K562 (cell line): ENCODE measurements at regions not wholly inside any gene's neighbourhood (a gene's known extent, or its start where the extent isn't known, plus 50 kb on each side); places are given as distances from the start of the nearest gene placed in this dataset.

Experiments
- ATAC-seq: fragments of 200-7000 bp; cut with Tn5 transposase; 3 replicates; pipeline ENCODE4 v1.9.1; 2020; ENCODE audit warnings: moderate library complexity
- BruUV-seq: library from RNA; stranded (reverse); fragments of 400-500 nt; replicated peaks from 2 replicates; lab custom pipeline; 2021; lab: Mats Ljungman, UMichigan
- CTCF ChIA-PET: fragments of 300-600 bp; formaldehyde crosslinking; extraction: SDS; loops from one replicate; lab custom pipeline; 2021; ENCODE audit warnings: low intra/inter-chr PET ratio; lab: Yijun Ruan, JAX
- POLR2A ChIA-PET: fragments of 300-600, 350-650 bp; sonication (Branson Sonifier 250); formaldehyde crosslinking; extraction: SDS; loops from one replicate; lab custom pipeline; 2021; ENCODE audit warnings: antibody characterized with exemption, inconsistent platforms; lab: Yijun Ruan, JAX
- DNase-seq, 4 experiments: peaks; one replicate each; pipeline versions ENCODE4 v3.0.0 to v3.0.0-alpha.2; 2011 to 2018; ENCODE audit warnings: low spot score in 3 of 4, mixed read lengths in 3 of 4; ENCODE audit errors: extremely low read depth in 1 of 4
- FAIRE-seq: peaks from 2 replicates; lab custom pipeline; 2011; peaks lifted over from hg19 to GRCh38; lab: Jason Lieb, UNC
- H2AFZ ChIP-seq: 2 replicates; pipeline ENCODE4 v1.6.0; 2011; ENCODE audit warnings: low read depth, low read length, control low read depth, inconsistent platforms
- H3K27ac ChIP-seq: fragments of 200-600 bp; 3 replicates; pipeline ENCODE4 v1.8.0; 2011; ENCODE audit warnings: low read depth, mild to moderate bottlenecking, control low read depth, inconsistent platforms, low read length, moderate library complexity, mixed read lengths; ENCODE audit errors: extremely low read depth
- H3K27me3 ChIP-seq, 2 experiments: fragments of 300-600 bp in 1 of 2; 2 replicates in 1 of 2; 3 replicates in 1 of 2; pipeline versions ENCODE4 v1.6.0 to v1.8.0; 2011; ENCODE audit warnings: inconsistent platforms in 2 of 2, low read length in 2 of 2, mild to moderate bottlenecking in 1 of 2, mixed read lengths in 1 of 2, moderate library complexity in 1 of 2; ENCODE audit not compliant: control insufficient read depth in 2 of 2, insufficient read depth in 2 of 2
- H3K36me3 ChIP-seq: fragments of 300-600 bp; 3 replicates; pipeline ENCODE4 v1.8.0; 2011; ENCODE audit warnings: mild to moderate bottlenecking, low read length, inconsistent platforms; ENCODE audit not compliant: control insufficient read depth, insufficient read depth
- H3K4me1 ChIP-seq, 2 experiments: fragments of 200-600 bp in 1 of 2; replicated peaks in 1 of 2; 2 replicates in 1 of 2; 3 replicates in 1 of 2; pipeline versions ENCODE4 v1.5.1 to v1.8.0; 2011; ENCODE audit warnings: inconsistent platforms in 2 of 2, low read length in 2 of 2, mild to moderate bottlenecking in 1 of 2, mixed read lengths in 1 of 2, moderate library complexity in 1 of 2; ENCODE audit not compliant: control insufficient read depth in 2 of 2, insufficient read depth in 2 of 2
- H3K4me2 ChIP-seq: 2 replicates; pipeline ENCODE4 v1.6.1; 2011; ENCODE audit warnings: low read length, control low read depth, inconsistent platforms, mixed read lengths; ENCODE audit not compliant: insufficient read depth
- H3K4me3 ChIP-seq: fragments of 200-600 bp; sonication (generic), shearing (Covaris generic); 2 replicates; pipeline ENCODE4 v1.5.1; 2016; ENCODE audit warnings: control low read depth, inconsistent platforms
- H3K79me2 ChIP-seq: fragments of 200-600 bp; 3 replicates; pipeline ENCODE4 v1.8.0; 2011; ENCODE audit warnings: low read length, inconsistent platforms; ENCODE audit not compliant: control insufficient read depth, insufficient read depth
- H3K9ac ChIP-seq, 2 experiments: 2 replicates each; pipeline versions ENCODE4 v1.6.0 to v1.6.1; 2011; ENCODE audit warnings: low read depth in 2 of 2, low read length in 2 of 2, control low read depth in 1 of 2, inconsistent platforms in 1 of 2, mild to moderate bottlenecking in 1 of 2, mixed read lengths in 1 of 2; ENCODE audit not compliant: insufficient read depth in 1 of 2
- H3K9me1 ChIP-seq: one replicate; pipeline ENCODE4 v1.6.0; 2011; ENCODE audit warnings: inconsistent platforms, mild to moderate bottlenecking, low read length, moderate library complexity; ENCODE audit not compliant: control insufficient read depth, insufficient read depth
- H3K9me3 ChIP-seq: replicated peaks from 2 replicates; pipeline ENCODE4 v1.5.1; 2011; ENCODE audit warnings: low read depth, low read length, inconsistent platforms; ENCODE audit not compliant: control insufficient read depth, insufficient read depth
- H4K20me1 ChIP-seq: replicated peaks from 2 replicates; pipeline ENCODE4 v1.6.1; 2011; ENCODE audit warnings: low read length, inconsistent platforms, mixed read lengths; ENCODE audit not compliant: control insufficient read depth, insufficient read depth
- BRD9 ChIP-seq: fragments of 450-650 bp; IDR thresholded peaks from 2 replicates; pipeline ENCODE4 v1.6.1; 2018; ENCODE audit warnings: low read depth; ENCODE audit not compliant: partially characterized antibody
- C11orf30 ChIP-seq: fragments of 450-650 bp; IDR thresholded peaks from 2 replicates; pipeline ENCODE4 v1.6.1; 2016; ENCODE audit warnings: low read depth, mild to moderate bottlenecking
- CCAR2 ChIP-seq: fragments of 200-400 bp; formaldehyde crosslinking; IDR thresholded peaks from 2 replicates; pipeline ENCODE4 v1.6.1; 2017; ENCODE audit warnings: mild to moderate bottlenecking, low read depth, low read length
- FOXA3 ChIP-seq, 2 experiments: fragments of 450-650 bp in 1 of 2; sonication (generic) in 1 of 2; formaldehyde crosslinking; IDR thresholded peaks in 1 of 2; conservative IDR thresholded peaks in 1 of 2; 2 replicates each; pipeline versions ENCODE4 v1.4.0 to v1.8.0; 2020 to 2022; ENCODE audit warnings: mild to moderate bottlenecking in 2 of 2, missing genetic modification reagents in 1 of 2
- PHTF2 ChIP-seq: fragments of 250-450 bp; sonication (Bioruptor Pico); IDR thresholded peaks from 2 replicates; pipeline ENCODE4 v1.5.0; 2021; ENCODE audit warnings: mild to moderate bottlenecking
- RBM25 ChIP-seq: fragments of 200-400 bp; formaldehyde crosslinking; IDR thresholded peaks from 2 replicates; pipeline ENCODE4 v1.6.1; 2018; ENCODE audit warnings: low read length, low read depth, moderate library complexity; ENCODE audit not compliant: severe bottlenecking
- RFX1 ChIP-seq: fragments of 450-650 bp; IDR thresholded peaks from 2 replicates; pipeline ENCODE4 v1.6.1; 2016; ENCODE audit warnings: mild to moderate bottlenecking, moderate library complexity
- SMARCA4 ChIP-seq: fragments of 450-650 bp; IDR thresholded peaks from 2 replicates; pipeline ENCODE4 v1.6.1; 2016
- ZC3H8 ChIP-seq: fragments of 450-650 bp; IDR thresholded peaks from 2 replicates; pipeline ENCODE4 v1.6.1; 2017
- WGBS: fragments of 100-300 bp; shearing (Covaris generic); methylation state at CpG from one replicate; pipeline ENCODE4 v1.1.6; 2016; ENCODE audit warnings: low coverage, mixed read lengths; ENCODE audit not compliant: insufficient coverage; ENCODE audit errors: missing lambda C conversion rate; 5-methylcytosine and 5-hydroxymethylcytosine counted together
- in situ Hi-C: fragments of 300-500 bp; cut with MboI; formaldehyde crosslinking; loops from 4 replicates; pipeline ENCODE4 v1.15.0; 2018; ENCODE audit warnings: inconsistent platforms, mixed read lengths
- intact Hi-C: fragments of 100-400 bp; cut with micrococcal nuclease; formaldehyde crosslinking; loops from 2 replicates; pipeline ENCODE4 v1.14.2; 2022
- TF ChIP-seq, protein P1 (sequence below): fragments of 250-450 bp; sonication (Bioruptor Pico); IDR thresholded peaks from 2 replicates; pipeline ENCODE4 v1.8.0; 2021; ENCODE audit warnings: mild to moderate bottlenecking, moderate library complexity

DNA sequence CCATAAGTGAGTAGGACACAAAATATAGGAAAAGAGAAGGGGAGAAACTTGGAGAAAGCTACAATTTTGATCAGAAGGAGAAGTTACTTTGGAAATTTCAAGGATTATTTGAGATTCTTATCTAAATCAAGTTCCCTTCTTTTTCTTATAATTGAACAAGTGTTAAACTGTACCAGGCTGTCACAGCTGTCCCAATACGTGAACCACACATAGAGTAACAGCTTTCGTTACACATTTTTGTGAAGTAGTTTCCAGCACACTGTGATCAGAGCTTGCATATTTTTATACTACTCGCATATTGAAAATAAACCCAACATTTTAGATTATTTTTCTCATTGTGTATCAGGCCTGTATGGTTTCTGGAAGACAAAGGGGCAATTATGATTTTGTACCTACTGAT, 412.8 kb upstream of the PSMD7 start (continued):
- TF ChIP-seq, protein P1, sequence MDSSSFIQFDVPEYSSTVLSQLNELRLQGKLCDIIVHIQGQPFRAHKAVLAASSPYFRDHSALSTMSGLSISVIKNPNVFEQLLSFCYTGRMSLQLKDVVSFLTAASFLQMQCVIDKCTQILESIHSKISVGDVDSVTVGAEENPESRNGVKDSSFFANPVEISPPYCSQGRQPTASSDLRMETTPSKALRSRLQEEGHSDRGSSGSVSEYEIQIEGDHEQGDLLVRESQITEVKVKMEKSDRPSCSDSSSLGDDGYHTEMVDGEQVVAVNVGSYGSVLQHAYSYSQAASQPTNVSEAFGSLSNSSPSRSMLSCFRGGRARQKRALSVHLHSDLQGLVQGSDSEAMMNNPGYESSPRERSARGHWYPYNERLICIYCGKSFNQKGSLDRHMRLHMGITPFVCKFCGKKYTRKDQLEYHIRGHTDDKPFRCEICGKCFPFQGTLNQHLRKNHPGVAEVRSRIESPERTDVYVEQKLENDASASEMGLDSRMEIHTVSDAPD (CRISPR knock-in tag) = no peak
- no peak for TF ChIP-seq ZC3H8

DNA sequence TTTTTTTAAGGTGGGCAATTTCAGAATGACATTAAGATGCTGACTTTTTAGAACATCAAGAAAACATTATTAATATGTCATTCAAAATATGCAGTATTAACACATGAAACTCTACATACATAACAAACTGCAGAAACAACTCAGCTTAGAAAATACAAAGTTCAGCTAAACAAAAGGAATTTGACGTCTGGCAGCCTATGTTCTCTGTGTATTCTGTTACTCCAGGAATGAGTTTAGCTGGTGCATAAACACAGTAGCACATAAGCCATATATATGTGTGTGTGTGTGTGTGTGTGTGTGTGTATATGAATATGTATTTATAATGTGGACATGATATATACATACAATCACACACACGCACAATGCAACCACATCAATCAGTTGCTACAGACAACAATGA, 413.5 kb upstream of the PSMD7 start:
- WGBS = 4% methylated on average over 2 of the region's 2 CpGs
- DNase-seq = no peak
- no peaks in the 10 kb centered on the region for H3K9me1 ChIP-seq
- no peak overlapping the region for H2AFZ ChIP-seq
- H3K4me2 ChIP-seq = no peak overlapping the region
- TF ChIP-seq RFX1 = no peak
- no peak for TF ChIP-seq BRD9
- TF ChIP-seq CCAR2 = no peak
- no peak for TF ChIP-seq RBM25
- no peak for TF ChIP-seq SMARCA4
- no peak for TF ChIP-seq PHTF2 (CRISPR knock-in tag)
- TF ChIP-seq C11orf30 = no peak
- no peak for TF ChIP-seq FOXA3 (CRISPR knock-in tag; conservative IDR thresholded peaks at IDR 0.05 in 1 of 2, IDR thresholded peaks at IDR 0.05 in 1 of 2)
- peaks cover 0 to 5% of the 10 kb centered on the region in 2 experiments; a peak in 1 of 5 replicates for H3K27me3 ChIP-seq
- no peak for ATAC-seq
- H4K20me1 ChIP-seq = no peaks in the 10 kb centered on the region
- no TSS peak for BruUV-seq
- ChIA-PET CTCF (no interaction called here), POLR2A (interaction anchor here (0.6 to 1.2 kb wide), 2 partner anchors 12 to 15 kb away, joined by 3 to 9 read pairs; no protein-coding TSS in a partner anchor)
- H3K4me3 ChIP-seq = no peak overlapping the region
- no peak overlapping the region for H3K9ac ChIP-seq
- H3K79me2 ChIP-seq = no peaks in the 10 kb centered on the region
- no peak overlapping the region for H3K27ac ChIP-seq
- in situ Hi-C loops = no loop called here
- no peaks in the 10 kb centered on the region for H3K36me3 ChIP-seq
- H3K9me3 ChIP-seq = no peaks in the 10 kb centered on the region
- FAIRE-seq = no peak
- intact Hi-C loops = no loop called here
- H3K4me1 ChIP-seq = no peaks in the 10 kb centered on the region
